ENCODE measurements at regions not wholly inside any gene's neighbourhood (a gene's known extent, or its start where the extent isn't known, plus 50 kb on each side); places are given as distances from the start of the nearest gene placed in this dataset.

DNA sequence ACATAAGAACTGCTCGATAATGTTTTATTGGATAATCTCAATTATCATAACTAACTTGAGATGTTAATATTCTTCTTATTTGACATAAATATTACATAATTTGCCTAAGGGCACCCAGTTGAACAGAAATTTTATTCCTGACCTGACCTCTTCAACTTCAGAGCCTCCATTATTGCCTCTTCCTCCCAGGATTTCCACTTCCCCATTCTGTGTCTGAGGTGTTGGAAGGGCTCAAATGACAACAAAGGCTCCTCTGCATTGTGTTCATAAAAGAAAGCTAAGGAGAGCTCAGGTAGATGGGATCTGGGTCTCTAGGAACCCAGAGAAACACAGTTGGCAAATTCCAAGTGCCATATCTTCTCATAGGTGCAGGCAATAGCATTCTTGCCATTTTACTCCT, 61.2 kb upstream of the ARHGAP20 start:
- H3K27me3 Mint-ChIP-seq (ENCODE audit: insufficient read depth), result no peaks in the 10 kb centered on the region
- no peak for DNase-seq (ENCODE audit: low spot score)
- intact Hi-C loops (cut with micrococcal nuclease), result no loop called here
- peaks cover 5% of the 10 kb centered on the region for H3K4me1 Mint-ChIP-seq (ENCODE audit: low read depth)
- H3K36me3 Mint-ChIP-seq (ENCODE audit: low read depth), result no peaks in the 10 kb centered on the region
- no peak overlapping the region for H3K27ac Mint-ChIP-seq
- H3K4me3 Mint-ChIP-seq, result no peak overlapping the region
- no peaks in the 10 kb centered on the region for H3K9me3 Mint-ChIP-seq

DNA sequence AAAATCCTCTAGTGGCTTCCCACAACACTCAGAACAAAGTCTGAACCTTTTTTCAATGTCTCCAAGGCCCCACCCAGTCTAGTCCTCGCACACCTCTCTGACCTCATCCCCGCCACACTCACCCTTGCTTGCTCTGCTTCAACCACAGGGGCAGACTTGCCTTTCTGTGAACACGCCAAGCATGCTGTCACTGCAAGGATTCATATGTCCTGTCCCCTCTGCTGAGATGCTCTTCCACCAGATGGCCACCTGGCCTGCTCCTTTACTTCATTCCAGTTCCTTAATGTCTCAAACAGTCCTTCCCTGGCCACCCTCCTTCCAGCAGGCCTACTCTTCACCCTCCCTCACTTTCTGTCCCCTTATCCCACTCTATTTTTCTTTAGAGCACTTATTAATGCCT, 60.6 kb upstream of the ARHGAP20 start:
- intact Hi-C loops (cut with micrococcal nuclease), result no loop called here
- no peaks in the 10 kb centered on the region for H3K27me3 Mint-ChIP-seq (ENCODE audit: insufficient read depth)
- H3K9me3 Mint-ChIP-seq, result no peaks in the 10 kb centered on the region
- no peaks in the 10 kb centered on the region for H3K36me3 Mint-ChIP-seq (ENCODE audit: low read depth)
- no peak for DNase-seq (ENCODE audit: low spot score)
- peaks cover 5% of the 10 kb centered on the region for H3K4me1 Mint-ChIP-seq (ENCODE audit: low read depth)
- H3K4me3 Mint-ChIP-seq, result no peak overlapping the region
- no peak overlapping the region for H3K27ac Mint-ChIP-seq

DNA sequence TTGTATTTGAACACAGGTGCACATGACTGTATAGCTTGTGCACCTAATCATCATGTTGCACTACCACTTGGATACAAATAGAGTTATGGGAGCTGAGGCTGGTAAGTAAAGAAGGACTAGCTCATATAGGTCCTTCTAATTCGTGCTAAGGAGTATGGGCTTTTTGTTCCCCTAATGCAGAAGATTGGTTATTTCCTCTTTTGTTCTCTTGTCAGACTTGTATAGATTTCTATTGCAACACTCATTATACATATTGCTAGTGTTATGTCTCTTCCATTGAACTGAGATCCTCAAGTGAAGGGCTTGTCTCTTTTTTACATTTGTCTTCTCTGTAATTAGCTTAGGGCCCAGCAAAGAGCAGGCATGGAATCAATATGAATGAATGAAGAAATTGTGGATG, 54.1 kb upstream of the ARHGAP20 start:
- no peak for DNase-seq (ENCODE audit: low spot score)
- no peaks in the 10 kb centered on the region for H3K9me3 Mint-ChIP-seq
- intact Hi-C loops (cut with micrococcal nuclease), result no loop called here
- H3K27me3 Mint-ChIP-seq (ENCODE audit: insufficient read depth), result peaks cover 1% of the 10 kb centered on the region
- peaks cover 5% of the 10 kb centered on the region for H3K4me1 Mint-ChIP-seq (ENCODE audit: low read depth)
- H3K36me3 Mint-ChIP-seq (ENCODE audit: low read depth), result no peaks in the 10 kb centered on the region
- H3K27ac Mint-ChIP-seq, result no peak overlapping the region
- H3K4me3 Mint-ChIP-seq, result no peak overlapping the region

DNA sequence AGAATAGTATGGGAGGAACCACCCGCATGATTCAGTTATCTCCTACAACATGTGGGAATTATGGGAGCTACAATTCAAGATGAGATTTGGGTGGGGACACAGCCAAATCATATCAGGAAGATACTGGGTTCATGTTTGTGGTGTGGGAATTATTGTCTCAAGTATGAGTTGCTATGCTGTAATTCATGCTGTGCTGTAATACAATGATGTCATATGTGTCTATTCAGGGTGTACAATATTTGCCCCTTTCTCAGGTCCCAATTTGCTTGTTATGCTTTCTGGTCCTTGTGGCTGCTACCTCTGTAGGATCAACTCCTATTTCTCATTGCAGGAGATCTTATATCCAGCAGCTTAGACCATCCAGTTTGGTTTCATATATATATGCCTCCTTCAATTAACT, 52.2 kb upstream of the ARHGAP20 start:
- intact Hi-C loops (cut with micrococcal nuclease), result no loop called here
- no peak for DNase-seq (ENCODE audit: low spot score)
- H3K36me3 Mint-ChIP-seq (ENCODE audit: low read depth), result no peaks in the 10 kb centered on the region
- H3K9me3 Mint-ChIP-seq, result no peaks in the 10 kb centered on the region
- peaks cover 3% of the 10 kb centered on the region for H3K4me1 Mint-ChIP-seq (ENCODE audit: low read depth)
- H3K27ac Mint-ChIP-seq, result no peak overlapping the region
- H3K27me3 Mint-ChIP-seq (ENCODE audit: insufficient read depth), result peaks cover 6% of the 10 kb centered on the region
- H3K4me3 Mint-ChIP-seq, result no peak overlapping the region

DNA sequence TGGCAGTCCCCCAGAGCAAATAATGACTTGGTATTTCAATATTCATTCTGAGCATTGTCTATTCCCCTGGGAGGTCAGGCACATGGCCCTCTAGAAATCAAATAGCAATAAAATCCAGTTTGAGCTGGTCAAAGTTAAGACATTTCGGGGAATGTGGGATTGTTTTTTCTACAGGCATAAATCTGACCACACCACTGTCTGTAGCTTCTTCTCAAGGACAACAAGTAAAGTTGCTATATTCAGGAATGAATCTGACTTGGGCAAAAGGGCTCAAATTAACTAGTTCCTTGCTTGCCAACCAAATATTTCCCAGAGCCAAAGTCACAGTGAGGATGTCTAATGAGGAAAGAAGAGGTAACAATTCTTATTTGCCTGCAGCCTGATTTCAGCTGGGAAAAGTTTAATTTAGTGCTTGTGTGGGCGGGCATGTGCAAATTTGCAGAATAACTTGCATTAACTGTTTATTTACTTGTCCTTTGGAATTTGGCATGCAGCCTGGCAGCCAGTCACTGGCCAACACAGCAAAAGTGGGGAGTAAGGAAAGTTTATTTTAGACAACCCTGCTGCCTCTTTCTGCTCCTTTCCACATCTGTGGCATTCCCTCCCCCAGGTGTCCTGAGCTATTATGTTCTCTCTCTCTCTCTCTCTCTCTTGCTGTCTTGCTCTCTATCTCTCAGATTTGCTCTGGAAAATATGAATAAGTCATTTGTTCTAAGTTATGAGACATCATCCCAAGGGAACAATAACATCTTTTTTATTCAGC, 51.2 kb upstream of the ARHGAP20 start:
- no peak overlapping the region for H3K27ac Mint-ChIP-seq
- no peaks in the 10 kb centered on the region for H3K4me1 Mint-ChIP-seq (ENCODE audit: low read depth)
- intact Hi-C loops (cut with micrococcal nuclease), result no loop called here
- H3K36me3 Mint-ChIP-seq (ENCODE audit: low read depth), result no peaks in the 10 kb centered on the region
- DNase-seq (ENCODE audit: low spot score), result no peak
- H3K27me3 Mint-ChIP-seq (ENCODE audit: insufficient read depth), result peaks cover 8% of the 10 kb centered on the region
- no peak overlapping the region for H3K4me3 Mint-ChIP-seq
- no peaks in the 10 kb centered on the region for H3K9me3 Mint-ChIP-seq

DNA sequence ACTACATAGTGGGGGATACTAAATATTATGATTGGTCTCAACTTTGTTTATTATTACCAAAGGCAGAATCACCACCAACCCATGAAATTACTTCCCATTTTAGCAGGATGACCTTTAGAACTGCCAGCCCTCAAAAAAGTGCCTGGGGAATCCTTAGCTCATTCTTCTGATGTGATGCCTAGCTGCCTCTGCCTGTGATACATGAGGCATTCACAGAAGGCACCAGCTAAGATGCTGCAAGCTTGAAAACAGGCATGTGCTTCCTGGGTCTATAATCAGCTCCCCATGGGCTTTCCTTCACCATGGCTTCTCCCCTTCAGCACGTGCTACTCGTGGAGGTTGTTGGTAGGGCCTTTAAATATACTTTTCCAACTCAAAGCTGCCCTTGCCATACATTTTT, 50.4 kb upstream of the ARHGAP20 start:
- no peaks in the 10 kb centered on the region for H3K4me1 Mint-ChIP-seq (ENCODE audit: low read depth)
- no peak for DNase-seq (ENCODE audit: low spot score)
- intact Hi-C loops (cut with micrococcal nuclease), result no loop called here
- no peak overlapping the region for H3K4me3 Mint-ChIP-seq
- H3K9me3 Mint-ChIP-seq, result no peaks in the 10 kb centered on the region
- H3K27me3 Mint-ChIP-seq (ENCODE audit: insufficient read depth), result peaks cover 8% of the 10 kb centered on the region
- H3K27ac Mint-ChIP-seq, result no peak overlapping the region
- H3K36me3 Mint-ChIP-seq (ENCODE audit: low read depth), result no peaks in the 10 kb centered on the region

Measured in activated T-helper 1 cell treated with anti-CD3 and anti-CD28 coated beads, Interleukin-12 subunit alpha, Interleukin-12 subunit beta, Interleukin-2, Interleukin-4 antibody, amounts not matched to agents 30 ng/mL and 10 ng/mL and 1 ng/mL, durations not matched to agents 14 hours and 24 hours and 36 hours (primary cell).